ENCODE measurements at regions not wholly inside any gene's neighbourhood (a gene's known extent, or its start where the extent isn't known, plus 50 kb on each side); places are given as distances from the start of the nearest gene placed in this dataset.

GRCh38 chr18:55849391-55849790 is 261.4 kb upstream of the TCF4 start:
- ATAC-seq (replicated peaks) = no peak
- Mint-ChIP-seq H3K27ac (no peak overlapping the region), H3K9me3 (peaks cover 2 to 6% of the 10 kb centered on the region in 2 donors), H3K4me3 (no peak overlapping the region), H3K4me1 (ENCODE audit: low read depth in 2 of 2) (no peaks in the 10 kb centered on the region), H3K27me3 (no peaks in the 10 kb centered on the region), H3K36me3 (ENCODE audit: insufficient read depth) (no peaks in the 10 kb centered on the region)
- DNase-seq = no peak

- DNase-seq (no peak), ATAC-seq (replicated peaks) (no peak)
- Mint-ChIP-seq H3K27ac (no peak overlapping the region), H3K9me3 (peaks cover 0 to 6% of the 10 kb centered on the region in 2 donors), H3K27me3 (no peaks in the 10 kb centered on the region), H3K36me3 (ENCODE audit: insufficient read depth) (no peaks in the 10 kb centered on the region), H3K4me3 (no peak overlapping the region), H3K4me1 (ENCODE audit: low read depth in 2 of 2) (no peaks in the 10 kb centered on the region)
Measured at GRCh38 chr18:55847960-55848359, 260.0 kb upstream of the TCF4 start.

GRCh38 chr18:55845221-55845620 is 257.2 kb upstream of the TCF4 start:
- Mint-ChIP-seq H3K27me3 (no peaks in the 10 kb centered on the region), H3K36me3 (ENCODE audit: insufficient read depth) (no peaks in the 10 kb centered on the region), H3K9me3 (peaks cover 4 to 10% of the 10 kb centered on the region in 2 donors), H3K27ac (no peak overlapping the region), H3K4me3 (no peak overlapping the region), H3K4me1 (ENCODE audit: low read depth in 2 of 2) (no peaks in the 10 kb centered on the region)
- DNase-seq (no peak), ATAC-seq (replicated peaks) (no peak)

- DNase-seq (no peak), ATAC-seq (replicated peaks) (no peak)
- Mint-ChIP-seq H3K27ac (no peak overlapping the region), H3K36me3 (ENCODE audit: insufficient read depth) (no peaks in the 10 kb centered on the region), H3K9me3 (peaks cover 4 to 17% of the 10 kb centered on the region in 2 donors), H3K27me3 (no peaks in the 10 kb centered on the region), H3K4me1 (ENCODE audit: low read depth in 2 of 2) (no peaks in the 10 kb centered on the region), H3K4me3 (no peak overlapping the region)
Measured at GRCh38 chr18:55844382-55844781, 256.4 kb upstream of the TCF4 start.

GRCh38 chr18:55841314-55841713 is 253.3 kb upstream of the TCF4 start:
- no peaks in the 10 kb centered on the region for H3K27me3 Mint-ChIP-seq
- peaks cover 6 to 19% of the 10 kb centered on the region in 2 donors for H3K9me3 Mint-ChIP-seq
- H3K4me3 Mint-ChIP-seq = no peak overlapping the region
- H3K4me1 Mint-ChIP-seq (ENCODE audit: low read depth in 2 of 2) = no peaks in the 10 kb centered on the region
- H3K36me3 Mint-ChIP-seq (ENCODE audit: insufficient read depth) = no peaks in the 10 kb centered on the region
- DNase-seq (no peak), ATAC-seq (replicated peaks) (no peak)
- no peak overlapping the region for H3K27ac Mint-ChIP-seq

GRCh38 chr18:55840601-55841170 is 252.7 kb upstream of the TCF4 start:
- no peak overlapping the region for H3K4me3 Mint-ChIP-seq
- DNase-seq = no peak
- no peak overlapping the region for H3K27ac Mint-ChIP-seq
- peaks cover 6 to 19% of the 10 kb centered on the region in 2 donors for H3K9me3 Mint-ChIP-seq
- no peaks in the 10 kb centered on the region for H3K36me3 Mint-ChIP-seq (ENCODE audit: insufficient read depth)
- no peaks in the 10 kb centered on the region for H3K27me3 Mint-ChIP-seq
- no peak for ATAC-seq (replicated peaks)
- H3K4me1 Mint-ChIP-seq (ENCODE audit: low read depth in 2 of 2) = no peaks in the 10 kb centered on the region

- DNase-seq (no peak), ATAC-seq (replicated peaks) (no peak)
- Mint-ChIP-seq H3K27me3 (no peaks in the 10 kb centered on the region), H3K9me3 (peaks cover 6 to 19% of the 10 kb centered on the region in 2 donors), H3K36me3 (ENCODE audit: insufficient read depth) (no peaks in the 10 kb centered on the region), H3K27ac (no peak overlapping the region), H3K4me1 (ENCODE audit: low read depth in 2 of 2) (no peaks in the 10 kb centered on the region), H3K4me3 (no peak overlapping the region)
Measured at GRCh38 chr18:55839343-55839742, 251.4 kb upstream of the TCF4 start.

- no peak for ATAC-seq (replicated peaks)
- no peak for DNase-seq
- Mint-ChIP-seq H3K36me3 (ENCODE audit: insufficient read depth) (no peaks in the 10 kb centered on the region), H3K27ac (no peak overlapping the region), H3K9me3 (peaks cover 6 to 20% of the 10 kb centered on the region in 2 donors), H3K4me1 (ENCODE audit: low read depth in 2 of 2) (no peaks in the 10 kb centered on the region), H3K27me3 (no peaks in the 10 kb centered on the region), H3K4me3 (no peak overlapping the region)
Measured at GRCh38 chr18:55838841-55839240, 250.8 kb upstream of the TCF4 start.

GRCh38 chr18:55838319-55838718 is 250.3 kb upstream of the TCF4 start:
- Mint-ChIP-seq H3K36me3 (ENCODE audit: insufficient read depth) (no peaks in the 10 kb centered on the region), H3K9me3 (peaks cover 11 to 25% of the 10 kb centered on the region in 2 donors), H3K4me1 (ENCODE audit: low read depth in 2 of 2) (no peaks in the 10 kb centered on the region), H3K27ac (no peak overlapping the region), H3K27me3 (no peaks in the 10 kb centered on the region), H3K4me3 (no peak overlapping the region)
- no peak for ATAC-seq (replicated peaks)
- DNase-seq = no peak

- ATAC-seq (replicated peaks) = no peak
- Mint-ChIP-seq H3K27me3 (no peaks in the 10 kb centered on the region), H3K9me3 (peaks cover 8 to 9% of the 10 kb centered on the region in 2 donors), H3K27ac (no peak overlapping the region), H3K4me1 (ENCODE audit: low read depth in 2 of 2) (no peaks in the 10 kb centered on the region), H3K4me3 (no peak overlapping the region), H3K36me3 (ENCODE audit: insufficient read depth) (peaks cover 2% of the 10 kb centered on the region)
- no peak for DNase-seq
Measured at GRCh38 chr18:55833543-55833942, 245.6 kb upstream of the TCF4 start.

- H3K4me3 Mint-ChIP-seq = no peak overlapping the region
- no peak for ATAC-seq (replicated peaks)
- H3K36me3 Mint-ChIP-seq (ENCODE audit: insufficient read depth) = peaks cover 2% of the 10 kb centered on the region
- no peaks in the 10 kb centered on the region for H3K27me3 Mint-ChIP-seq
- DNase-seq = no peak
- no peaks in the 10 kb centered on the region for H3K4me1 Mint-ChIP-seq (ENCODE audit: low read depth in 2 of 2)
- H3K27ac Mint-ChIP-seq = no peak overlapping the region
- peaks cover 8 to 9% of the 10 kb centered on the region in 2 donors for H3K9me3 Mint-ChIP-seq
Measured at GRCh38 chr18:55830544-55830943, 242.6 kb upstream of the TCF4 start.

- Mint-ChIP-seq H3K27ac (no peak overlapping the region), H3K27me3 (no peaks in the 10 kb centered on the region), H3K4me1 (ENCODE audit: low read depth in 2 of 2) (no peaks in the 10 kb centered on the region), H3K4me3 (no peak overlapping the region), H3K9me3 (peaks cover 0 to 4% of the 10 kb centered on the region in 2 donors), H3K36me3 (ENCODE audit: insufficient read depth) (peaks cover 3% of the 10 kb centered on the region)
- no peak for DNase-seq
- no peak for ATAC-seq (replicated peaks)
Measured at GRCh38 chr18:55821219-55821618, 233.2 kb upstream of the TCF4 start.

- Mint-ChIP-seq H3K27me3 (no peaks in the 10 kb centered on the region), H3K36me3 (ENCODE audit: insufficient read depth) (peaks cover 3% of the 10 kb centered on the region), H3K27ac (no peak overlapping the region), H3K9me3 (peaks cover 0 to 3% of the 10 kb centered on the region in 2 donors), H3K4me1 (ENCODE audit: low read depth in 2 of 2) (no peaks in the 10 kb centered on the region), H3K4me3 (no peak overlapping the region)
- DNase-seq (no peak), ATAC-seq (replicated peaks) (no peak)
Measured at GRCh38 chr18:55819448-55819847, 231.5 kb upstream of the TCF4 start.

GRCh38 chr18:55818284-55818683 is 230.3 kb upstream of the TCF4 start:
- no peak for ATAC-seq (replicated peaks)
- no peak overlapping the region for H3K27ac Mint-ChIP-seq
- no peaks in the 10 kb centered on the region for H3K27me3 Mint-ChIP-seq
- H3K36me3 Mint-ChIP-seq (ENCODE audit: insufficient read depth) = peaks cover 3% of the 10 kb centered on the region
- H3K9me3 Mint-ChIP-seq = peaks cover 0 to 4% of the 10 kb centered on the region in 2 donors
- DNase-seq = no peak
- H3K4me1 Mint-ChIP-seq (ENCODE audit: low read depth in 2 of 2) = no peaks in the 10 kb centered on the region
- H3K4me3 Mint-ChIP-seq = no peak overlapping the region

- Mint-ChIP-seq H3K9me3 (peaks cover 2 to 3% of the 10 kb centered on the region in 2 donors), H3K4me1 (ENCODE audit: low read depth in 2 of 2) (no peaks in the 10 kb centered on the region), H3K4me3 (no peak overlapping the region), H3K36me3 (ENCODE audit: insufficient read depth) (no peaks in the 10 kb centered on the region), H3K27ac (no peak overlapping the region), H3K27me3 (no peaks in the 10 kb centered on the region)
- no peak for ATAC-seq (replicated peaks)
- no peak for DNase-seq
Measured at GRCh38 chr18:55811925-55812324, 223.9 kb upstream of the TCF4 start.
